Glutamatergic neuron (in vitro differentiated cells): ENCODE measurements at regions not wholly inside any gene's neighbourhood (a gene's known extent, or its start where the extent isn't known, plus 50 kb on each side); places are given as distances from the start of the nearest gene placed in this dataset.

Source experiments
- DNase-seq: peaks from one replicate; pipeline ENCODE4 v3.0.0; 2022
- H3K27ac Mint-ChIP-seq: one replicate; pipeline ENCODE4 v1.8.0; 2020; ENCODE audit warnings: mild to moderate bottlenecking, mixed read lengths, inconsistent platforms; ENCODE audit not compliant: unreplicated experiment
- H3K27me3 Mint-ChIP-seq: one replicate; pipeline ENCODE4 v1.8.0; 2020; ENCODE audit warnings: mild to moderate bottlenecking, moderate library complexity, mixed read lengths, inconsistent platforms; ENCODE audit not compliant: unreplicated experiment
- H3K36me3 Mint-ChIP-seq: one replicate; pipeline ENCODE4 v1.8.0; 2020; ENCODE audit warnings: mild to moderate bottlenecking, mixed read lengths, inconsistent platforms; ENCODE audit not compliant: unreplicated experiment
- H3K4me1 Mint-ChIP-seq: one replicate; pipeline ENCODE4 v1.8.0; 2020; ENCODE audit warnings: mild to moderate bottlenecking, low read depth, mixed read lengths, inconsistent platforms; ENCODE audit not compliant: unreplicated experiment
- H3K4me3 Mint-ChIP-seq: one replicate; pipeline ENCODE4 v1.8.0; 2020; ENCODE audit warnings: mild to moderate bottlenecking, mixed read lengths, inconsistent platforms; ENCODE audit not compliant: unreplicated experiment
- H3K9me3 Mint-ChIP-seq: one replicate; pipeline ENCODE4 v1.8.0; 2020; ENCODE audit warnings: mild to moderate bottlenecking, moderate library complexity, mixed read lengths, inconsistent platforms; ENCODE audit not compliant: unreplicated experiment
- TF ChIP-seq, protein P1 (sequence below): fragments of 200-600 bp; sonication (generic); IDR thresholded peaks from one replicate; pipeline ENCODE4 v1.5.0; 2021; ENCODE audit not compliant: partially characterized antibody, unreplicated experiment

DNA sequence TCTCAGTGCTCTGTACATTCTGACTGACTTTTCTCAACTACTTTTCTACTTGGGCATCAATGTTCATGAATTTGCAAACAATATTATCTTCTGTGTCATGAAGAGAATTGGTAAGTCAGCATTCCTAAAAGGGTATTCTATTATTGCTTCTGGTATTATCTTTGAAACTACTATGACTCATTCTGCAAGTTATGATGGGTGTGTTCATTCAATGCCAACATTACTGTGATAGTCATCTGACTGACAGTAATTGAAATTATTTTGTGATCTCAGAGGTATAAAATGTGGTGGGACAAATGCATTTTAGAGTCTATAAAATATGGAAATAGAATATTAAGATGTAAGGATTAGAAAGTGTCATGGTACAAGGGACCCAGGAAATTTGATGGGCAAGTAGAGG lies 736.0 kb upstream of the CELF4 start:
- H3K27me3 Mint-ChIP-seq: no peaks in the 10 kb centered on the region
- no peak for DNase-seq
- no peak overlapping the region for H3K4me3 Mint-ChIP-seq
- no peaks in the 10 kb centered on the region for H3K9me3 Mint-ChIP-seq
- no peaks in the 10 kb centered on the region for H3K36me3 Mint-ChIP-seq
- TF ChIP-seq, protein P1, sequence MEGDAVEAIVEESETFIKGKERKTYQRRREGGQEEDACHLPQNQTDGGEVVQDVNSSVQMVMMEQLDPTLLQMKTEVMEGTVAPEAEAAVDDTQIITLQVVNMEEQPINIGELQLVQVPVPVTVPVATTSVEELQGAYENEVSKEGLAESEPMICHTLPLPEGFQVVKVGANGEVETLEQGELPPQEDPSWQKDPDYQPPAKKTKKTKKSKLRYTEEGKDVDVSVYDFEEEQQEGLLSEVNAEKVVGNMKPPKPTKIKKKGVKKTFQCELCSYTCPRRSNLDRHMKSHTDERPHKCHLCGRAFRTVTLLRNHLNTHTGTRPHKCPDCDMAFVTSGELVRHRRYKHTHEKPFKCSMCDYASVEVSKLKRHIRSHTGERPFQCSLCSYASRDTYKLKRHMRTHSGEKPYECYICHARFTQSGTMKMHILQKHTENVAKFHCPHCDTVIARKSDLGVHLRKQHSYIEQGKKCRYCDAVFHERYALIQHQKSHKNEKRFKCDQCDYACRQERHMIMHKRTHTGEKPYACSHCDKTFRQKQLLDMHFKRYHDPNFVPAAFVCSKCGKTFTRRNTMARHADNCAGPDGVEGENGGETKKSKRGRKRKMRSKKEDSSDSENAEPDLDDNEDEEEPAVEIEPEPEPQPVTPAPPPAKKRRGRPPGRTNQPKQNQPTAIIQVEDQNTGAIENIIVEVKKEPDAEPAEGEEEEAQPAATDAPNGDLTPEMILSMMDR: no peak
- H3K27ac Mint-ChIP-seq: no peak overlapping the region
- H3K4me1 Mint-ChIP-seq: peaks cover 18% of the 10 kb centered on the region

DNA sequence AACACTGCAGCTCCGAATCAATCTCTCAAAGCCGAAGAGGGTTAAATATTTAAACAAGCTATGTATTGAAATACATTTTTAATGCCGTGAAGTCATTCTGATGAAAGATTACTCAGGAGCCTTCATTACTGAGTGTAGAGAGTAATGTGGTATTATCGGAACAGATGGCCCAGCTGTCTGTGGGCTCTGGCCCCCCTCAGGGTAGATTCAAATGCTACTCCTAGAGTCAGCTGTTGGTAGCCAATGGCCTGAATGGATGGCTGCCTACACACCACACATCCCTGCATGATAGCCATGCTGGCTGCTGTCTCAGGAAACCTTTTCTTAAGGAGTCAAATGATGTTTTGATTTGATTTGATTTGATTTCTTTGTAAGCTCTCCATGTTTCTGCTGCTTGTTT lies 732.3 kb upstream of the CELF4 start:
- H3K27ac Mint-ChIP-seq: peak overlapping the region; percentile 87
- TF ChIP-seq, protein P1: no peak
- H3K4me3 Mint-ChIP-seq: no peak overlapping the region
- H3K27me3 Mint-ChIP-seq: no peaks in the 10 kb centered on the region
- no peaks in the 10 kb centered on the region for H3K9me3 Mint-ChIP-seq
- DNase-seq: peak; percentile 28
- H3K4me1 Mint-ChIP-seq: peaks cover 22% of the 10 kb centered on the region
- H3K36me3 Mint-ChIP-seq: peaks cover 3% of the 10 kb centered on the region

DNA sequence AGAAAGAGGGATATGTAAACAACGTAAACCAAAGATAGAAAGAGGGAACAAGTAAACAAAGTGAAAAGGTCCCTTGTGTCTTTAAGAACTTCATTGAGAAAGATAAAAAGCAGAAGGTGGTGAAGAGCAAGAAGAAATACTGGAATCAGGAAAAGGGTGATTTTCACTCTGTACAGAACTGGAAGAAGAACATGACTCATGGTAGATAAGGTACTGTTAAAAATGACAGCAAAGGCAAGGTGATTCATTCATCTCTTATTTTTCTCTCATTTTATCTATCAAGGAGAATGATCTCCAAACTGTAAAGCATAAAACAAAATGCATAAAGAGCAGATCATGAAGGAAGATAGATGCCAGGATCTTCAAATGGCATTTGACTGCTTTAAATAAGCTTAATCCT lies 724.6 kb upstream of the CELF4 start:
- no peak for DNase-seq
- Mint-ChIP-seq H3K27ac (no peak overlapping the region), H3K27me3 (no peaks in the 10 kb centered on the region), H3K9me3 (no peaks in the 10 kb centered on the region), H3K4me3 (no peak overlapping the region), H3K36me3 (no peaks in the 10 kb centered on the region), H3K4me1 (no peaks in the 10 kb centered on the region)
- TF ChIP-seq, protein P1: no peak

DNA sequence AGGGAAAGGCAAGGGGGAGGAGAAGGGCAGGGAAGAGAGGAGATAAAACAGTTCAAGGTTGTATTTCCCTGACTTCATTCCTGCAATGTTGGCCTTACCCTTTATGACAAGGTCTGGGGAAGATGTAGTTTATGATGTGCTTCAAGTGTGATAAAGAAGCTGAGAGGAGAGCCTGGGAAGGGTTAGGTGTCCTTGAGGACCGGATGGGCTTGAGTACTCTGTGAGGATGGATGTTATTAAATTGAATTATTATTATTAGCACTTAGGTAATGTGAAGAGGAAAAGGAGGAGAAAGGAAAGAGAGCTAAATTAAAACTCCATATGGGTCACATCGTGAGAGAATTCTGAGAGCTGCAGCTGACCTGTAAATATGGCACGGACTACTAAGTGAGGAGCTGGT lies 719.4 kb upstream of the CELF4 start:
- Mint-ChIP-seq H3K9me3 (no peaks in the 10 kb centered on the region), H3K27ac (no peak overlapping the region), H3K4me3 (no peak overlapping the region), H3K4me1 (peaks cover 2% of the 10 kb centered on the region), H3K36me3 (no peaks in the 10 kb centered on the region), H3K27me3 (peaks cover 2% of the 10 kb centered on the region)
- no peak for DNase-seq
- TF ChIP-seq, protein P1: no peak

DNA sequence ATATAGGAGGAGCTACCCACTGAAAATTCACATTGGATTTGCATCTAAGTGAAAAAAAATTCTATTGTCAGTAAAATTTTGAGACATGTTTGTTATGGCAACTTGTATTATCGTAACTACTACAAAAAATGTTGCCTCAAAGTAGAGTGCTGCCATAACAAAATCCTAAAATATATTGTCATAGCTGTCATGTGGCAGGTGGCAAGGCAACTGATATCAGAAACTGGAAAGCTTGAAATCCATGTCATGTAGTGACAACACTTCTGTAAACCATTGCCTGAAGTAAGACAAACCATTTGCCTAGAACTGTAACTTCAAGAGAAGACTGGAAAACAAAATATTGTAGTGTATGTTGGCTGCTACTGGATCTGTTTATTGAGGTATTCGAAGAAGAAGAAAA lies 697.5 kb upstream of the CELF4 start:
- Mint-ChIP-seq H3K9me3 (no peaks in the 10 kb centered on the region), H3K27me3 (no peaks in the 10 kb centered on the region), H3K27ac (no peak overlapping the region), H3K4me1 (no peaks in the 10 kb centered on the region), H3K4me3 (no peak overlapping the region), H3K36me3 (no peaks in the 10 kb centered on the region)
- TF ChIP-seq, protein P1: no peak
- DNase-seq: no peak
